ENCODE measurements at regions not wholly inside any gene's neighbourhood (a gene's known extent, or its start where the extent isn't known, plus 50 kb on each side); places are given as distances from the start of the nearest gene placed in this dataset.

DNA sequence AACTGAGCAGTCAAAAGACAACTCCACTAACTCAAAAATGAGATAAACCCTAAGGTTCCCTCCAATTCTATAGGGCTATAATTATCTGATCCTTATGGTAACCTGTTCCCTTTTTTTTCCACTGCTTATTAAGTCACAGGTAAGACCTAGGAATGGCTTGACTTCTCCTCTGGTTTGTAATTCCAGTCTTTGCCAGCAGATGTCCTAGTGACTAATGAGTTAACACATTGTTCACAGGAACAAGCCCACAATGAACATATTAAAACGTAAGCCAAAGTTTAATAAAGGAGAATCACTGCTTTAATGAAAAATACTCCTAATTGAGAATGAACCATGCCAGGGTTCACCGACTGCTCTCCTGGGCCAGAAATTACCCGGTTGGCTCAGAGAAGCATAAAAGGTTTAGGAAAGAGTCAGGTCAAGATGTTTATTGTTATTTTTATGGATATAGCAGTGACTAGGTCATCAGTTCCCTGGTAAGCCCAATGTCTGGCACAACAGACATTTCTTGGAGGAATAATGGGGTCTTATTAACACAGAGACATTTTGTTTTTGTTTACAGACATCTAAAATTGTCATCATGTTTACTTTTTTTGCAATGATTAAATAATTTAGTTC is 120.1 kb downstream of the ELAPOR2 start:
- no peaks in the 10 kb centered on the region for H3K27me3 Mint-ChIP-seq (ENCODE audit: insufficient read depth, low read depth)
- no peaks in the 10 kb centered on the region for H3K9me3 ChIP-seq (ENCODE audit: low read depth)
- peaks cover 3% of the 10 kb centered on the region for H3F3A ChIP-seq (ENCODE audit: low read depth)
- DNase-seq (ENCODE audit: low spot score): peak; percentile 71
- no peak overlapping the region for H3K27ac ChIP-seq
- H3K36me3 Mint-ChIP-seq: peaks cover 4% of the 10 kb centered on the region
- no peaks in the 10 kb centered on the region for H3K4me1 Mint-ChIP-seq
- TF ChIP-seq EZH2 (IDR thresholded peaks at IDR 0.05) (no peak), EZH2phosphoT487 (IDR thresholded peaks at IDR 0.05) (no peak)
- TF ChIP-seq, protein P1, sequence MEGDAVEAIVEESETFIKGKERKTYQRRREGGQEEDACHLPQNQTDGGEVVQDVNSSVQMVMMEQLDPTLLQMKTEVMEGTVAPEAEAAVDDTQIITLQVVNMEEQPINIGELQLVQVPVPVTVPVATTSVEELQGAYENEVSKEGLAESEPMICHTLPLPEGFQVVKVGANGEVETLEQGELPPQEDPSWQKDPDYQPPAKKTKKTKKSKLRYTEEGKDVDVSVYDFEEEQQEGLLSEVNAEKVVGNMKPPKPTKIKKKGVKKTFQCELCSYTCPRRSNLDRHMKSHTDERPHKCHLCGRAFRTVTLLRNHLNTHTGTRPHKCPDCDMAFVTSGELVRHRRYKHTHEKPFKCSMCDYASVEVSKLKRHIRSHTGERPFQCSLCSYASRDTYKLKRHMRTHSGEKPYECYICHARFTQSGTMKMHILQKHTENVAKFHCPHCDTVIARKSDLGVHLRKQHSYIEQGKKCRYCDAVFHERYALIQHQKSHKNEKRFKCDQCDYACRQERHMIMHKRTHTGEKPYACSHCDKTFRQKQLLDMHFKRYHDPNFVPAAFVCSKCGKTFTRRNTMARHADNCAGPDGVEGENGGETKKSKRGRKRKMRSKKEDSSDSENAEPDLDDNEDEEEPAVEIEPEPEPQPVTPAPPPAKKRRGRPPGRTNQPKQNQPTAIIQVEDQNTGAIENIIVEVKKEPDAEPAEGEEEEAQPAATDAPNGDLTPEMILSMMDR (IDR thresholded peaks at IDR 0.05): peak; percentile 74
- no peaks in the 10 kb centered on the region for H3K27me3 ChIP-seq
- H4K20me1 ChIP-seq (ENCODE audit: low read depth): peaks cover 15% of the 10 kb centered on the region
- H3K4me1 ChIP-seq: peaks cover 16% of the 10 kb centered on the region
- no peak overlapping the region for H2AFZ ChIP-seq (replicated peaks)
- H3K36me3 ChIP-seq: peaks cover 17% of the 10 kb centered on the region
- H3K9me3 Mint-ChIP-seq: no peaks in the 10 kb centered on the region
- no peak overlapping the region for H3K4me2 ChIP-seq
- no peak overlapping the region for H3K4me3 ChIP-seq
- no peaks in the 10 kb centered on the region for H3K79me2 ChIP-seq (ENCODE audit: low read depth)
- H3K4me3 Mint-ChIP-seq: no peak overlapping the region
- no peak overlapping the region for H3K9ac ChIP-seq
- H3K27ac Mint-ChIP-seq: no peak overlapping the region

- Histone ChIP-seq H4K20me1 (ENCODE audit: low read depth) (peaks cover 5% of the 10 kb centered on the region), H3K79me2 (ENCODE audit: low read depth) (no peaks in the 10 kb centered on the region), H3K36me3 (peaks cover 14% of the 10 kb centered on the region), H3K4me1 (peaks cover 11% of the 10 kb centered on the region), H3K9ac (no peak overlapping the region), H3K4me2 (no peak overlapping the region), H2AFZ (replicated peaks) (no peak overlapping the region), H3K27me3 (no peaks in the 10 kb centered on the region), H3K4me3 (no peak overlapping the region), H3K9me3 (ENCODE audit: low read depth) (no peaks in the 10 kb centered on the region), H3F3A (ENCODE audit: low read depth) (peaks cover 1% of the 10 kb centered on the region), H3K27ac (no peak overlapping the region)
- Mint-ChIP-seq H3K27me3 (ENCODE audit: insufficient read depth, low read depth) (no peaks in the 10 kb centered on the region), H3K9me3 (no peaks in the 10 kb centered on the region), H3K36me3 (peaks cover 2% of the 10 kb centered on the region), H3K4me3 (no peak overlapping the region), H3K27ac (no peak overlapping the region), H3K4me1 (no peaks in the 10 kb centered on the region)
- TF ChIP-seq, protein P1 (IDR thresholded peaks at IDR 0.05): no peak
- TF ChIP-seq EZH2 (IDR thresholded peaks at IDR 0.05) (no peak), EZH2phosphoT487 (IDR thresholded peaks at IDR 0.05) (no peak)
- no peak for DNase-seq (ENCODE audit: low spot score)
These were observed 122.0 kb downstream of the ELAPOR2 start for GRCh38 chr7:86937363-86937878.

DNA sequence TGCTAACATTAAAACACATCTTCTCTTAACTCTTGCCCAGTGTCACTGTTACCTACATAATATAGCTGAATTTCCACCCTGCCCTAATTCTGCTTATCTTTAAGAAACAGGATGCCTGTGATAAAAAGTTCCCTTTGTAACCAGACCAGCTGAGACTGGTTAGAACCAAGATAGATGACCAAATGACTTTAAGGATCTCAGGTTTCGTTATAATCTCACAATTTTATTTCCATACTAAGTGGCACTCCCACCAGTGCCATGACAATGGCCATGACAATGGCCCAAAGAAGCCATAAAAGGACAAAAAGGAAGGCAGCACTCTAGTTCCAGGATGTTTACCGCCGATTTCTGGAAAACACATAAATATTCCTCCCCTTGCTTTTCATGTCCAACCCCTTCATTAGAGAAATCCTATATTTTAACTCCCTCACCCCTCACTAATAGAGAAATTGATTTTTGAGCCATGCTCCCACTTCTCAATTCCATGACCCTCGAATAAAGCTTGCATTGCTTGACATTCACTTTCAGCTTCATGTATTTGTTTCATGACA is 126.1 kb downstream of the ELAPOR2 start:
- no peak overlapping the region for H3K27ac ChIP-seq
- peaks cover 6% of the 10 kb centered on the region for H4K20me1 ChIP-seq (ENCODE audit: low read depth)

More for the DNA sequence above, 126.1 kb downstream of the ELAPOR2 start:
- Mint-ChIP-seq H3K36me3 (peaks cover 6% of the 10 kb centered on the region), H3K9me3 (no peaks in the 10 kb centered on the region), H3K4me1 (peaks cover 2% of the 10 kb centered on the region), H3K4me3 (no peak overlapping the region), H3K27ac (no peak overlapping the region), H3K27me3 (ENCODE audit: insufficient read depth, low read depth) (no peaks in the 10 kb centered on the region)
- H3K4me3 ChIP-seq: no peak overlapping the region
- H3K9me3 ChIP-seq (ENCODE audit: low read depth): no peaks in the 10 kb centered on the region
- no peak for DNase-seq (ENCODE audit: low spot score)
- H2AFZ ChIP-seq (replicated peaks): no peak overlapping the region
- H3K9ac ChIP-seq: no peak overlapping the region
- H3F3A ChIP-seq (ENCODE audit: low read depth): peaks cover 5% of the 10 kb centered on the region
- no peaks in the 10 kb centered on the region for H3K27me3 ChIP-seq
- TF ChIP-seq EZH2phosphoT487 (IDR thresholded peaks at IDR 0.05) (no peak), EZH2 (IDR thresholded peaks at IDR 0.05) (no peak)
- TF ChIP-seq, protein P1 (IDR thresholded peaks at IDR 0.05): no peak
- no peak overlapping the region for H3K4me2 ChIP-seq
- peaks cover 23% of the 10 kb centered on the region for H3K36me3 ChIP-seq
- H3K79me2 ChIP-seq (ENCODE audit: low read depth): no peaks in the 10 kb centered on the region
- H3K4me1 ChIP-seq: no peaks in the 10 kb centered on the region
